ENCODE measurements at regions not wholly inside any gene's neighbourhood (a gene's known extent, or its start where the extent isn't known, plus 50 kb on each side); places are given as distances from the start of the nearest gene placed in this dataset.
"Not testable (repeated sequence)": the region's sequence is repeated elsewhere in the genome, so short reads cannot be mapped to it uniquely, and the experiment has no call there.

GRCh38 chr1:96074876-96075577, 646.6 kb upstream of the PTBP2 start:
- no peak for DNase-seq (ENCODE audit: low spot score)

GRCh38 chr1:96075704-96076455, 645.7 kb upstream of the PTBP2 start:
- DNase-seq (ENCODE audit: low spot score): peak; percentile 3

GRCh38 chr1:96076589-96076988, 645.0 kb upstream of the PTBP2 start:
- peak; percentile 56 for DNase-seq (ENCODE audit: low spot score)

GRCh38 chr1:96079581-96079980, 642.0 kb upstream of the PTBP2 start:
- no peak for DNase-seq (ENCODE audit: low spot score)

GRCh38 chr1:96080925-96081324, 640.7 kb upstream of the PTBP2 start:
- no peak for DNase-seq (ENCODE audit: low spot score)

- DNase-seq (ENCODE audit: low spot score): no peak
Observed at GRCh38 chr1:96087719-96088118, 633.9 kb upstream of the PTBP2 start.

GRCh38 chr1:96090134-96090533, 631.5 kb upstream of the PTBP2 start:
- no peak for DNase-seq (ENCODE audit: low spot score)

- DNase-seq (ENCODE audit: low spot score): no peak
Observed at GRCh38 chr1:96095849-96096612, 625.6 kb upstream of the PTBP2 start.

GRCh38 chr1:96096613-96097321, 624.8 kb upstream of the PTBP2 start:
- no peak for DNase-seq (ENCODE audit: low spot score)

- no peak for DNase-seq (ENCODE audit: low spot score)
Observed at GRCh38 chr1:96104506-96104905, 617.1 kb upstream of the PTBP2 start.

- DNase-seq (ENCODE audit: low spot score): no peak
Observed at GRCh38 chr1:96104906-96105305, 616.7 kb upstream of the PTBP2 start.

- DNase-seq (ENCODE audit: low spot score): no peak
Observed at GRCh38 chr1:96116731-96117130, 604.9 kb upstream of the PTBP2 start.

GRCh38 chr1:96130432-96130831, 591.2 kb upstream of the PTBP2 start:
- no peak for DNase-seq (ENCODE audit: low spot score)

GRCh38 chr1:96144636-96145035, 576.9 kb upstream of the PTBP2 start:
- no peak for DNase-seq (ENCODE audit: low spot score)

- no peak for DNase-seq (ENCODE audit: low spot score)
Observed at GRCh38 chr1:96145492-96145891, 576.1 kb upstream of the PTBP2 start.

- not testable (repeated sequence) for DNase-seq (ENCODE audit: low spot score)
Observed at GRCh38 chr1:96152957-96153356, 568.6 kb upstream of the PTBP2 start.

GRCh38 chr1:96157101-96157500, 564.5 kb upstream of the PTBP2 start:
- no peak for DNase-seq (ENCODE audit: low spot score)

- DNase-seq (ENCODE audit: low spot score): no peak
Observed at GRCh38 chr1:96159379-96159778, 562.2 kb upstream of the PTBP2 start.

GRCh38 chr1:96164053-96164452, 557.5 kb upstream of the PTBP2 start:
- DNase-seq (ENCODE audit: low spot score): no peak

GRCh38 chr1:96178053-96178452, 543.5 kb upstream of the PTBP2 start:
- DNase-seq (ENCODE audit: low spot score): no peak

- no peak for DNase-seq (ENCODE audit: low spot score)
Observed at GRCh38 chr1:96183485-96183884, 538.1 kb upstream of the PTBP2 start.

GRCh38 chr1:96183928-96184327, 537.7 kb upstream of the PTBP2 start:
- DNase-seq (ENCODE audit: low spot score): no peak

Measured in RKO (cell line).